HUES48 (cell line): ENCODE measurements at regions not wholly inside any gene's neighbourhood (a gene's known extent, or its start where the extent isn't known, plus 50 kb on each side); places are given as distances from the start of the nearest gene placed in this dataset.

Experiments used
- H3K27ac ChIP-seq: one replicate; pipeline ENCODE4 v1.7.0; 2013; ENCODE audit warnings: low read depth, low read length, inconsistent platforms
- H3K27me3 ChIP-seq: 2 replicates; pipeline ENCODE4 v1.6.1; 2013; ENCODE audit warnings: mild to moderate bottlenecking, low read length; ENCODE audit not compliant: control insufficient read depth, insufficient read depth
- H3K36me3 ChIP-seq: 2 replicates; pipeline ENCODE4 v1.6.1; 2013; ENCODE audit warnings: low read length; ENCODE audit not compliant: control insufficient read depth, insufficient read depth
- H3K4me1 ChIP-seq: 2 replicates; pipeline ENCODE4 v1.6.1; 2013; ENCODE audit warnings: mild to moderate bottlenecking, low read length; ENCODE audit not compliant: control insufficient read depth, insufficient read depth
- H3K4me3 ChIP-seq: 2 replicates; pipeline ENCODE4 v1.5.1; 2013; ENCODE audit warnings: mild to moderate bottlenecking, low read depth, low read length
- H3K9ac ChIP-seq: 2 replicates; pipeline ENCODE4 v1.6.1; 2013; ENCODE audit warnings: mild to moderate bottlenecking, low read depth, low read length, moderate library complexity
- H3K9me3 ChIP-seq: 2 replicates; pipeline ENCODE4 v1.6.1; 2013; ENCODE audit warnings: low read length; ENCODE audit not compliant: control insufficient read depth, insufficient read depth

DNA sequence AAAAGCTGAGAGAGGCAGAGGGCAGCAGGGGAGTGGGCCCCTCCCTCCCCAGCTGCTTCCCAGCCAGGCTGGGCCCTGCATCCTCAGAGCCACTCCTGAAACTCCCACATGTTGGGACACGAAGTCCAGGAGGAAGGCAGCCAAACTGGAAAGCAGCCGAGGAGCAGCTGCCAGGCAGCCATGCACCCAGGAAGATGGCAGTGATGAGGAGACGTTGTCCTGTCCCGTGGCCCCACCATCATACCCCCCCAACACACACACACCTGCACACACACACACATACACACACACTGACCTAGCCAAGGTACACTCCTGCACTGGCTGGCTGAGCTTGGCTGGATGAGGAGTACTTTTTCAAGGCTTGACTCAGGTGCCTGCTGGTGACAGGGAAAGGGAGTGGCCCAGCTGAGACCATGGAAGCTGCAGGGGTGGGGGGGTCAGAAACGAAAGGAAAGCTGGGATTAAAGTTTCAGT is 106.0 kb downstream of the CYP26B1 start:
- Histone ChIP-seq H3K27me3 (no peaks in the 10 kb centered on the region), H3K4me3 (no peak overlapping the region), H3K36me3 (no peaks in the 10 kb centered on the region), H3K27ac (no peak overlapping the region), H3K9me3 (peaks cover 3% of the 10 kb centered on the region; the same call in 1 of the 2 replicates), H3K9ac (no peak overlapping the region), H3K4me1 (no peaks in the 10 kb centered on the region)

DNA sequence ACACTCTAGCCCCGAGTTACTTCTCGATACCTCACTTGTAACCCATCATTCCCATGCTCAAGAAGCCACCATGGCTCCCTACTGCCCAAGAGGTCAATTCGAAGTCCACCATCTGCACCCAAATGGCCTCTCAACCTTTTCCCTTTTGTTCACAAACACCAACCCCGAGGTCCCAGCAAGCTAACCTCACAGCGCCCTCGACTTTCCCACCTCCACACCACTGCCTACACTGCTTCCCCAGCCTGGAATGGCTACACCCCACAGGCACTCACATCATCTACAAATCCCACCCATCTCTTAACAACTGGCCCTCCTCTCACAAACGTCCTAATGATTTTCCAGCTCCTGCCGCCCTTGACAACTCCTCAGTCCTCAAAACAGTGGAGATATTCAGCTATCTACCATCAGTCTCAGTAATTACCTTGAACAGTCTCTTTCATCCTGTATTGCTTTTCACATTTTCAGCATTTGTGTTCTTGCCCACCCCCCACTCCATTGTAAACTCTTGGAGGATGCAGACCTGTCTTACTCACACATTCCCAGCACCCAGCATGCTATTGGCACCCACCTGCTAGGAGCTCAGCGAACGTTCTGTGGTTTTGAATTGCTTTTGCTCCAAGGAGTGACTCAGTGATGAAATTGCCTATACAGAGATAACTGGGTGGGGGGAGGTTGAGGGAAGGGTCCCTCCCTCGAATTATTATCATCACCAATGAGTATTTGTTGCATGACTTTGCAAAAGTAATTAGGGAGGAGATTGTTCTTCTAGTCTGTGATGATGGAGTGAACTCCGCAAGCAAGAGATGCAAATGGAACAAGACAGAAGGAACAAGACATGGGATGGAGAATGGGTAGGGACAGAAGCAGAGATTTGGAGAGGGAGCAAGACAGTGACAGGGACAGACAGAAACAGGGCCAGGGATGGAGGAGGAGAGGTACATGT is 106.8 kb downstream of the CYP26B1 start:
- no peak overlapping the region for H3K9ac ChIP-seq
- no peak overlapping the region for H3K4me3 ChIP-seq
- peaks cover 3% of the 10 kb centered on the region; the same call in 1 of the 2 replicates for H3K9me3 ChIP-seq
- H3K4me1 ChIP-seq, result no peaks in the 10 kb centered on the region
- no peaks in the 10 kb centered on the region for H3K36me3 ChIP-seq
- no peaks in the 10 kb centered on the region for H3K27me3 ChIP-seq
- H3K27ac ChIP-seq, result no peak overlapping the region

GRCh38 chr2:72038524-72038923 is 109.1 kb downstream of the CYP26B1 start:
- H3K27ac ChIP-seq, result no peak overlapping the region
- H3K4me3 ChIP-seq, result no peak overlapping the region
- H3K4me1 ChIP-seq, result no peaks in the 10 kb centered on the region
- H3K9me3 ChIP-seq, result no peaks in the 10 kb centered on the region
- H3K9ac ChIP-seq, result no peak overlapping the region
- no peaks in the 10 kb centered on the region for H3K27me3 ChIP-seq
- no peaks in the 10 kb centered on the region for H3K36me3 ChIP-seq

DNA sequence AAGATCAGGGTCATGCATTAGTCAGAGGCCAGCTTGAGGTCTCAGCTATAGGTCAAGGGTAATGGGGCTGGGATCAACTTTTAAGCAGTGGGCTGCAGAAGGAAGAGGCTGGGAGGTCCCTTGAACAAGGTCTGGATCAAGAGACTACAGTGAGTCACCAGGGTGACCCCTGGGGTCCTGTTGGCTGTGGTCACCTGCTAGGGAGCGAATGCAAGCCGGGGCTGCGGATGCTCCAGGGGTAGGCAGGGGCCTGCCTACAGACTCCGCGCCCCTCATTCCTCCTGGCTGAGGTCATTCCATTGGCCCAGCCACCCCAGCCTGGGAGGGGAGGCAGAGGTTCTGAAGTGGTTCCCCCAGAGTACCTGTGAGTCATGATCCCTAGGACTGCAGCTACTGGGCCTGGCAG is 110.4 kb downstream of the CYP26B1 start:
- Histone ChIP-seq H3K9me3 (no peaks in the 10 kb centered on the region), H3K27ac (no peak overlapping the region), H3K27me3 (no peaks in the 10 kb centered on the region), H3K4me3 (no peak overlapping the region), H3K4me1 (no peaks in the 10 kb centered on the region), H3K9ac (no peak overlapping the region), H3K36me3 (no peaks in the 10 kb centered on the region)

DNA sequence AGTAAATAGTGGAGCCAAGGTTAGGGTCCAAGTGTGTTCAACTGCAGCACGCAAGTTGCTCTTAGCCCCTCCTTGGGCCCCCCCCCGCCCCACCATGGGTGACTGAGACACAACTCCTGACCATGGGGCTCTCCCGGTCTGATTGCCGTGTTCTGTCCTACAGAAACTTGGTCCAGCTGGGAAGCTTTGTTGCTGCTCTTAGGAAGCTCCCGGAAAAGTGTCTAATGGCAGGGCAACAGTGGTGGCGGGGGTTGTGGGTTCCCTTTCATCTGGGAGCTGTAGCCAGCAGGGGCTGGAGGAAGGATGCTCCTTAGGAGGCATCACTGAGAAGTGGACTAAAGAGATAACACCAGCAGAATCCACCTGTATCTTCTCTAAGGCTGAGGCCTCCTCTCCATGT is 111.1 kb downstream of the CYP26B1 start:
- Histone ChIP-seq H3K4me3 (no peak overlapping the region), H3K9ac (no peak overlapping the region), H3K4me1 (no peaks in the 10 kb centered on the region), H3K9me3 (no peaks in the 10 kb centered on the region), H3K27me3 (no peaks in the 10 kb centered on the region), H3K27ac (no peak overlapping the region), H3K36me3 (no peaks in the 10 kb centered on the region)

GRCh38 chr2:72036173-72036545 is 111.5 kb downstream of the CYP26B1 start:
- no peak overlapping the region for H3K9ac ChIP-seq
- H3K4me1 ChIP-seq, result no peaks in the 10 kb centered on the region
- no peak overlapping the region for H3K27ac ChIP-seq
- no peaks in the 10 kb centered on the region for H3K36me3 ChIP-seq
- H3K9me3 ChIP-seq, result no peaks in the 10 kb centered on the region
- no peak overlapping the region for H3K4me3 ChIP-seq
- H3K27me3 ChIP-seq, result no peaks in the 10 kb centered on the region

- no peaks in the 10 kb centered on the region for H3K36me3 ChIP-seq
- no peaks in the 10 kb centered on the region for H3K9me3 ChIP-seq
- H3K27me3 ChIP-seq, result no peaks in the 10 kb centered on the region
- H3K9ac ChIP-seq, result no peak overlapping the region
- no peaks in the 10 kb centered on the region for H3K4me1 ChIP-seq
- H3K4me3 ChIP-seq, result no peak overlapping the region
- no peak overlapping the region for H3K27ac ChIP-seq
Observed at GRCh38 chr2:72035518-72036172, 112.0 kb downstream of the CYP26B1 start.

GRCh38 chr2:72034353-72035095 is 113.1 kb downstream of the CYP26B1 start:
- no peaks in the 10 kb centered on the region for H3K9me3 ChIP-seq
- H3K4me3 ChIP-seq, result no peak overlapping the region
- H3K27ac ChIP-seq, result no peak overlapping the region
- no peak overlapping the region for H3K9ac ChIP-seq
- no peaks in the 10 kb centered on the region for H3K36me3 ChIP-seq
- H3K27me3 ChIP-seq, result no peaks in the 10 kb centered on the region
- no peaks in the 10 kb centered on the region for H3K4me1 ChIP-seq

GRCh38 chr2:72033636-72034035 is 114.0 kb downstream of the CYP26B1 start:
- H3K4me3 ChIP-seq, result no peak overlapping the region
- H3K27ac ChIP-seq, result no peak overlapping the region
- H3K27me3 ChIP-seq, result no peaks in the 10 kb centered on the region
- no peaks in the 10 kb centered on the region for H3K36me3 ChIP-seq
- no peaks in the 10 kb centered on the region for H3K4me1 ChIP-seq
- no peak overlapping the region for H3K9ac ChIP-seq
- no peaks in the 10 kb centered on the region for H3K9me3 ChIP-seq

DNA sequence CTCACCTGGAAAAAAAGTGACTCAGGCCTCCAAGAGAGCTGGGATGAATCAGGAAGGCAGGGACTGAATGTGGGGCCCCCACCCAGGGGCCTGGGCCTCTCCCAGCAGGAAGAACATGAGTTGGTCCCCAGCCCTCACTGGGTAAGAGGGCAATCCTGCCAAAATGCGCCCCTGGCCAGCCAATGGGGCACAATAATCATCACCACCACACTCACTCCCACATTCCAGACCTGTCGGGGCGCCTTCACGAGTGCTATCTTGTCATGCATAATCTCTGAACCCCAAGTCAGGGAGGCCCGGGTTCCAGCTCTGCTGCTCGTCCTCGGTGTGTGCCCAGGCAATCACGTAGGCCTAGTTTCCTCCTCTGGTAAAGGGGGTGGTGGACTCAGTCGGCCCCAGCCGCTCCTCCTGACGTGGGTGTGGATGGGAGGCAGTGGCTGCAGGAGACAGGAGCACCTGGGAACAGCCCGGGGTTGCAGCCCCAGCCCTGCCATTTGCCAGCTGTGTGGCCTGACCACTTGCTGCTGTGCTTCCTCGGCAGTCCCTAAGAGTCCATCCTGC is 115.1 kb downstream of the CYP26B1 start:
- H3K4me3 ChIP-seq, result no peak overlapping the region
- no peak overlapping the region for H3K27ac ChIP-seq
- H3K27me3 ChIP-seq, result no peaks in the 10 kb centered on the region
- no peaks in the 10 kb centered on the region for H3K36me3 ChIP-seq
- no peaks in the 10 kb centered on the region for H3K4me1 ChIP-seq
- H3K9ac ChIP-seq, result no peak overlapping the region
- H3K9me3 ChIP-seq, result no peaks in the 10 kb centered on the region
